HG03521 (cell line): ENCODE measurements at regions not wholly inside any gene's neighbourhood (a gene's known extent, or its start where the extent isn't known, plus 50 kb on each side); places are given as distances from the start of the nearest gene placed in this dataset.
"Not testable (repeated sequence)": the region's sequence is repeated elsewhere in the genome, so short reads cannot be mapped to it uniquely, and the experiment has no call there.

Source experiments
- ATAC-seq: cut with Tn5 transposase; IDR thresholded peaks from one replicate; pipeline ENCODE4 v1.9.1; 2021; ENCODE audit warnings: mild to moderate bottlenecking, moderate library complexity; ENCODE audit not compliant: unreplicated experiment

DNA sequence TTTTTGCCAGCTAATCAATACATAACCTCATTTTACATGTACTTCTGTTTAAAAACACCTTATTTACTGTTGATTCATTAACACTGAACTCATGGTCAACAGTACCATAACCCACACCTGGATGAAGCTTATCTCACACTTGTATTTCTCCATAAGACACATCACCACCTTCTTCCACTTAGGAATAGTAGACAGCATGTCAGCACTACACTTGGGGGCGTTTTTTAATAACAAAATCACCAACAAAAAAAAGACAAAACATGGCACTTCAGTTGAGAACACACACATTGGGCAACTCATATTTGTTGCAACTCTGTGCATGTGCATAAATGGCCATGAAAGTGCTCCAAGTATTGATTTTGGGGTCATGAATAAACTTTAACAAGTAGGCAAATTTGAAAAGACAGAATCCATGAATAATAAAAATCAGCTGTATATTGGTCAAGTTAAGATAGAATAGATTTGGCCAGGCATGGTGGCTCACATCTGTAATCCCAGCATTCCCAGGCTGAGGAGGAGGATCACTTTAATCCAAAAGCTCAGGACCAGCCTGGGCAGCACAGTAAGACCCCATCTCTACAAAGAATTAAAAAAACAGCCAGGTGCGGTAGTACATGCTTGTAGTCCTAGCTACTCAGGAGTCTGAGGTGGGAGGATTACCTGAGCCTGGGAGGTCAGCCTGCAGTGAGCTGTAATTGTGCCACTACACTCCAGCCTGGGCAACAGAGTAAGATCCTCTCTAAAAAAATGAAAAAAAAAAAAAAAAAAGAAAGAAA is 84.4 kb upstream of the SRD5A2 start:
- ATAC-seq = no peak

DNA sequence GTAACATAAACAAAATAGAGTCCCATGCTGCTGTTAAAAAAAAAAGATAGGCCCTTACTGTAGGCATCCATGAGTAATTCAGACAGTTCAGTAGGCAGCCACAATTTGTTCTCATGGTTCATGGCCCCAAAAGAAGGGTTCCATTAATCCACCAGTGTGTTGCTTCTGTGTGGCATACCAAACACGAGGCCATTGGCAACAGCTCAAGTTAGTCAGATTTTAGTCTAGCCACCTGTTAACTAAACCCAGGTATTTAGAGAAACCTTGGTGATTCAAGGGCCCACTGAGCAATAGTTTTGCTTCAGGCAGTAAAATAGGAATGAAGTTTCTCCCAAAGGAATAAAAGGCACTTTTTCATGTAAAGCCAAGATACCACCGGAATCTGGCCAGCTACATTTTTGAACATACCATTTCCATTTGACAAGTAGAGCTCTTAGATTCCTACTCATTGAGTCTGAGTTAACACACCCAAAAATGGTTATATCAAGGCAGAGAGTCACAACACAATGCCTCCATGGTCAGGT is 80.1 kb upstream of the SRD5A2 start:
- no peak for ATAC-seq

DNA sequence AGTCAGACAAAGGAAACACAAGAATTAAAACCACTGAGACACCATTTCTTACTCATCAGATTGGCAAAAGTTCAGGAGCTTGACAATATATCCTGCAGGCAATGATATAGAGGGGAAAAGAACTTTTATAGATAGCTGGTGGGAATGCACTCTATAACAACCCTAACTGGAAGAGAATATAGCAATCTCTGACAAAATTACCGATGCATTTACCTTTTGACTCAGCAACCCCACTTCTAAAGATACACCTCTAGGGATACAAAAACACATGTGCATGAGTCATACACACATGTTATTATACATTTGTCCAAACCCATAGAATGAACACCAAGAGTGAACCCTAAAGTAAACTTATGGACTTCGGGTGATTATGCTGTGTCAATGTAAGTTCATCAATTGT is 79.4 kb upstream of the SRD5A2 start:
- ATAC-seq = no peak

DNA sequence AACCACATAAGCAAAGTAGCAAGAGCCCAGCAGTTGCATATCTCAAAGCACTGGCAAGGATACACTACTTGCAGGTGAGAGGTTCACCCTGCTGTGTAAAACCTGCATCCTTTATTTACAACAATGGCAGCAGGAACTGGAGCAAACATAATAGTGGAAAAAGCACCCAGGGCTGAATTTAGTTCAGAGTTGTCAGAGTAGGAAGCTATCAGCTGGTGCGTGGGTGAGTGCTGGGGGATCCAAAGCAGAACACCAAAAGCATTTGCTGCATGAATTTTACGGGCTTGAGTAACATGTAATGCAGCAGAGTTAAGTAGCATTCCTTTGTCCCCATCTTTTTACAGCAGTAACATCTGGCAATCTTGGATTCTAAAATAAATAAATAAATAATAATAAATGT is 73.5 kb upstream of the SRD5A2 start:
- ATAC-seq = no peak

DNA sequence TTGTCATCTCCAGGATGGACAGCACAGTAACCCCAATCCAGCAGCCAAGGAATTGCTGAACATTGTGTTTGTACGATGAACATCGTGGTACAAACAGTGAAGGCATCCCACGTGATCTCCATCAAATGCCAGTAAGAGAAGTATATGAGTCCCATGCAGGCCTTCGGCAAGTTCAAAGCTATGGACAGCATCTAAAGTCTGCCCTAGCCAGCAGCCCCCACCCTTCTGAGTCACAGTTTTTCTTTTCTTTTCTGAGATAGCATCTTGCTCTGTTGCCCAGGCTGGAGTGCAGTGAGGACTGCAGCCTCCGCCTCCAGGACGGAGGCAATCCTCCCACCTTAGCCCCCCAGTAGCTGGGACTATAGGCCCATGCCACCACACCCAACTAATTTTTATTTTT is 71.0 kb upstream of the SRD5A2 start:
- ATAC-seq = no peak

DNA sequence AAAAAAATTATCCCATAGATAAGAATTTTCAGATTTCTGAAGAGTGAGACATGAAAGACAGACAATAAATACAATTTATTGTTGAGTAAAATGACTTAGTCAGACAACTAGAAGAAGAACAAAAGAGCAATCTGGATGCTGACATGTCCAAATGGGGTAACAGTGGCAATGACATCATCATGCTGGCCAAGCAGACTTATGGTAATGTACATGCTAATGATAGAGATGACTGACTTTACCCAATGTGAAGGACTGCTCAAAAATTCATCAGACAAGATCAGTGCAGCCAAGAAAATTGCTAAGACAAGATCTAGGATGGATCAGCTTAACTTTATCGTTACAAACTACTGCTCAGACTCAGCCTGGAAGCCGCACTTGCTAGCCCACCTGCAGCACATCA is 70.5 kb upstream of the SRD5A2 start:
- no peak for ATAC-seq

DNA sequence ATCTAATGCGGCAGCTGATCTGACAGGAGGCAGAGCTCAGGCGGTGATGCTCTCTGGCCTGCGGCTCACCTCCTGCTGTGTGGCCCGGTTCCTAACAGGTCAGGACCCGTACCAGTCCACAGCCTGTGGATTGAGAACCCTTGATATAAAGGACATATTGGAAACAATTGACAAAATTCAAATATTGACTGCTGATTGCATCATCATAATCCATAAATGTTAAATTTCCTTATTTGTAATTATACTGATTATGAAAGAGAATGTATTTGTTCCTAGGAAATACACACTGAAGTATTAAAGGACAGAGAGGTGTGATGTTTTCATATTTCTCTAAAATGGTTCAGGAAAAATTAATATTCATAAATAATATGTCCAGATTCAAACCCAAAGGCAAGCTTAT is 63.8 kb upstream of the SRD5A2 start:
- ATAC-seq = no peak

DNA sequence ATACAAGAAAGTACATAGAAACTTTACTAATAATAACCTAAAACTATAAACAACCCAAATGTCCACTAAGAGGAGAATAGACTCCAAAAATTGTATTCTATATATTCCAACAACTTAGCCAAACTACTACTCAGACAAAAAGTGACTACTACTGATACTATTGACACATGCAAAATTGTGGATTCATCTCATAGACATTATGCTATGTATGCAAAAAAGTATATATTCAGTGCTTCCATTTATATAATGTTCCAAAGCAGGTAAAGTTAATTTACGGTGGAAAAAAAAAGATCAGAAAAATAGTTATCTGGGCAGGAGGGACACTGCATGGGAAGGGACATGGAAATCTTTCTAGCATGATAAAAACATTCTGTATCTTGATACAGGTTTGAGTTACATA is 62.0 kb upstream of the SRD5A2 start:
- ATAC-seq = no peak

DNA sequence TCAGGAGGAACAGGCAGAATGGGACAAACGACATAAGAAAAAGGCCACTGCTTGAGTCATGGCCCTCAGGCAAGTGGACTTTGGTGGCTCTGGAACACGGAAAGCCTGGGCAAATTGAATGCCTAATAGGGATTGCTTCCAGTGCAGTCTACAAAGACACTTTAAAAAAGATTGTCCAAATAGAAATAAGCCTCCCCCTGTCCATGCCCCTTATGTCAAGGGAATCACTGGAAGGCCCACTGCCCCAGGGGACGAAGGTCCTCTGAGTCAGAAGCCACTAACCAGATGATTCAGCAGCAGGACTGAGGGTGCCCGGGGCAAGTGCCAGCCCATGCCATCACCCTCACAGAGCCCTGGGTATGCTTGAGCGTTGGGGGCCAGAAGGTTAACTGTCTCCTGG is 51.5 kb upstream of the SRD5A2 start:
- not testable (repeated sequence) for ATAC-seq
